OCI-LY7 (cell line): ENCODE measurements at regions not wholly inside any gene's neighbourhood (a gene's known extent, or its start where the extent isn't known, plus 50 kb on each side); places are given as distances from the start of the nearest gene placed in this dataset.
"Not testable (repeated sequence)": the region's sequence is repeated elsewhere in the genome, so short reads cannot be mapped to it uniquely, and the experiment has no call there.

ENCODE experiments used
- BruUV-seq: library from RNA; stranded (reverse); fragments of 400-500 nt; replicated peaks from 2 replicates; lab custom pipeline; 2021; lab: Mats Ljungman, UMichigan
- CTCF ChIA-PET: fragments of 300-600 bp; sonication (Branson Sonifier 250); formaldehyde crosslinking; loops from one replicate; lab custom pipeline; 2022; ENCODE audit warnings: antibody characterized with exemption; ENCODE audit not compliant: unreplicated experiment; lab: Charles Lee
- POLR2A ChIA-PET: fragments of 300-600 bp; sonication (Branson Sonifier 250); formaldehyde crosslinking; loops from one replicate; lab custom pipeline; 2022; ENCODE audit warnings: antibody characterized with exemption; lab: Charles Lee
- DNase-seq: peaks from one replicate; pipeline ENCODE4 v3.0.0-alpha.2; 2015; ENCODE audit warnings: low spot score
- H2AFZ ChIP-seq: fragments of 200-600 bp; sonication (generic), shearing (Covaris generic); 2 replicates; pipeline ENCODE4 v1.6.1; 2014; ENCODE audit warnings: mild to moderate bottlenecking, antibody characterized with exemption, low read length, moderate library complexity
- H3K27ac ChIP-seq: fragments of 200-600 bp; sonication (generic); 2 replicates; pipeline ENCODE4 v1.5.1; 2014; ENCODE audit warnings: mixed run types, low read depth, mild to moderate bottlenecking, moderate library complexity, low read length, inconsistent platforms; ENCODE audit not compliant: poor library complexity, severe bottlenecking
- H3K36me3 ChIP-seq: fragments of 200-600 bp; sonication (generic); 2 replicates; pipeline ENCODE4 v1.6.1; 2014; ENCODE audit warnings: mild to moderate bottlenecking, antibody characterized with exemption, low read length, moderate library complexity, mixed read lengths; ENCODE audit not compliant: insufficient read depth
- H3K4me1 ChIP-seq: fragments of 200-600 bp; sonication (generic); 2 replicates; pipeline ENCODE4 v1.5.1; 2014; ENCODE audit warnings: mild to moderate bottlenecking, low read length; ENCODE audit not compliant: insufficient read depth, poor library complexity, severe bottlenecking
- H3K4me2 ChIP-seq: fragments of 200-600 bp; sonication (generic); 2 replicates; pipeline ENCODE4 v1.6.1; 2014; ENCODE audit warnings: mild to moderate bottlenecking, low read length
- H3K4me3 ChIP-seq: fragments of 200-600 bp; sonication (generic); 2 replicates; pipeline ENCODE4 v1.5.1; 2014; ENCODE audit warnings: mild to moderate bottlenecking, low read depth, low read length; ENCODE audit not compliant: poor library complexity, severe bottlenecking
- H3K79me2 ChIP-seq: fragments of 200-600 bp; sonication (generic); 2 replicates; pipeline ENCODE4 v1.6.1; 2016; ENCODE audit warnings: low read depth, mild to moderate bottlenecking, low read length, moderate library complexity, mixed read lengths; ENCODE audit not compliant: insufficient read depth
- H3K9me2 ChIP-seq: fragments of 200-600 bp; sonication (generic); 2 replicates; pipeline ENCODE4 v1.6.1; 2016; ENCODE audit warnings: mild to moderate bottlenecking, low read length, mixed read lengths; ENCODE audit not compliant: insufficient read depth
- H3K9me3 ChIP-seq: fragments of 200-600 bp; sonication (generic); 2 replicates; pipeline ENCODE4 v1.6.1; 2014; ENCODE audit warnings: mild to moderate bottlenecking, mixed run types, low read length, mixed read lengths
- H4K20me1 ChIP-seq: fragments of 200-600 bp; sonication (generic); 2 replicates; pipeline ENCODE4 v1.6.1; 2014; ENCODE audit warnings: mild to moderate bottlenecking, antibody characterized with exemption, low read length, moderate library complexity, mixed read lengths; ENCODE audit not compliant: insufficient read depth
- CTCF ChIP-seq: fragments of 200-600 bp; sonication (generic); conservative IDR thresholded peaks from 2 replicates; pipeline ENCODE4 v1.5.1; 2014; ENCODE audit warnings: mild to moderate bottlenecking, antibody characterized with exemption, low read length, moderate library complexity, mixed read lengths
- EZH2phosphoT487 ChIP-seq: fragments of 200-600 bp; sonication (generic); IDR thresholded peaks from 2 replicates; pipeline ENCODE4 v1.6.1; 2018; ENCODE audit warnings: low read depth, borderline replicate concordance, mild to moderate bottlenecking, mixed run types, antibody characterized with exemption, low read length, moderate library complexity, mixed read lengths
- intact Hi-C: fragments of 100-400 bp; cut with micrococcal nuclease; formaldehyde crosslinking; loops from one replicate; pipeline ENCODE4 v1.10.0; 2022; ENCODE audit not compliant: unreplicated experiment

GRCh38 chr2:153287109-153287801, 191.3 kb downstream of the RPRM start:
- H3K4me1 ChIP-seq: no peaks in the 10 kb centered on the region
- no peak overlapping the region for H3K4me3 ChIP-seq
- peak; percentile 10 for DNase-seq
- no TSS peak for BruUV-seq
- no peak overlapping the region for H3K27ac ChIP-seq
- H3K4me2 ChIP-seq: no peak overlapping the region
- no peak overlapping the region for H2AFZ ChIP-seq
- no peaks in the 10 kb centered on the region for H4K20me1 ChIP-seq
- H3K9me2 ChIP-seq: no peaks in the 10 kb centered on the region
- no peaks in the 10 kb centered on the region for H3K79me2 ChIP-seq
- POLR2A ChIA-PET: no interaction called here
- intact Hi-C loops: no loop called here
- H3K9me3 ChIP-seq: no peaks in the 10 kb centered on the region
- no peaks in the 10 kb centered on the region for H3K36me3 ChIP-seq
- CTCF ChIA-PET: no interaction called here
- TF ChIP-seq EZH2phosphoT487 (no peak), CTCF (peak; percentile 59)

GRCh38 chr2:153268941-153269461, 209.6 kb downstream of the RPRM start:
- Histone ChIP-seq H3K9me3 (no peaks in the 10 kb centered on the region), H3K36me3 (no peaks in the 10 kb centered on the region), H4K20me1 (no peaks in the 10 kb centered on the region), H3K79me2 (no peaks in the 10 kb centered on the region), H3K4me3 (no peak overlapping the region), H3K9me2 (no peaks in the 10 kb centered on the region), H3K27ac (no peak overlapping the region), H2AFZ (no peak overlapping the region), H3K4me2 (no peak overlapping the region), H3K4me1 (no peaks in the 10 kb centered on the region)
- no TSS peak for BruUV-seq
- TF ChIP-seq CTCF: no peak
- TF ChIP-seq EZH2phosphoT487: no peak
- ChIA-PET CTCF (no interaction called here), POLR2A (no interaction called here)
- intact Hi-C loops: no loop called here
- no peak for DNase-seq

GRCh38 chr2:153256876-153257275, 221.7 kb downstream of the RPRM start:
- H3K4me3 ChIP-seq, POLR2A ChIA-PET: not testable (repeated sequence)

GRCh38 chr2:153246636-153247035, 231.9 kb downstream of the RPRM start:
- H3K9me3 ChIP-seq, H3K4me3 ChIP-seq, POLR2A ChIA-PET, H3K9me2 ChIP-seq, BruUV-seq, H2AFZ ChIP-seq, H4K20me1 ChIP-seq, H3K36me3 ChIP-seq, H3K4me2 ChIP-seq, H3K27ac ChIP-seq, H3K4me1 ChIP-seq, CTCF ChIA-PET, intact Hi-C loops, DNase-seq, H3K79me2 ChIP-seq: not testable (repeated sequence)

More at GRCh38 chr2:153256876-153257275, 221.7 kb downstream of the RPRM start:
- H4K20me1 ChIP-seq, BruUV-seq, H3K4me1 ChIP-seq, CTCF ChIA-PET, H3K9me3 ChIP-seq, DNase-seq, H3K4me2 ChIP-seq, intact Hi-C loops, H3K36me3 ChIP-seq, H3K27ac ChIP-seq, H3K9me2 ChIP-seq, H3K79me2 ChIP-seq, H2AFZ ChIP-seq: not testable (repeated sequence)
